Fibroblast of peridontal ligament (primary cell): ENCODE measurements at regions not wholly inside any gene's neighbourhood (a gene's known extent, or its start where the extent isn't known, plus 50 kb on each side); places are given as distances from the start of the nearest gene placed in this dataset.
"Not testable (repeated sequence)": the region's sequence is repeated elsewhere in the genome, so short reads cannot be mapped to it uniquely, and the experiment has no call there.

Experiments
- DNase-seq: peaks from one replicate; pipeline ENCODE4 v3.0.0-alpha.2; 2010; ENCODE audit errors: extremely low read depth

GRCh38 chr11:66789097-66789890 lies 53.9 kb upstream of the RCE1 start:
- no peak for DNase-seq

DNA sequence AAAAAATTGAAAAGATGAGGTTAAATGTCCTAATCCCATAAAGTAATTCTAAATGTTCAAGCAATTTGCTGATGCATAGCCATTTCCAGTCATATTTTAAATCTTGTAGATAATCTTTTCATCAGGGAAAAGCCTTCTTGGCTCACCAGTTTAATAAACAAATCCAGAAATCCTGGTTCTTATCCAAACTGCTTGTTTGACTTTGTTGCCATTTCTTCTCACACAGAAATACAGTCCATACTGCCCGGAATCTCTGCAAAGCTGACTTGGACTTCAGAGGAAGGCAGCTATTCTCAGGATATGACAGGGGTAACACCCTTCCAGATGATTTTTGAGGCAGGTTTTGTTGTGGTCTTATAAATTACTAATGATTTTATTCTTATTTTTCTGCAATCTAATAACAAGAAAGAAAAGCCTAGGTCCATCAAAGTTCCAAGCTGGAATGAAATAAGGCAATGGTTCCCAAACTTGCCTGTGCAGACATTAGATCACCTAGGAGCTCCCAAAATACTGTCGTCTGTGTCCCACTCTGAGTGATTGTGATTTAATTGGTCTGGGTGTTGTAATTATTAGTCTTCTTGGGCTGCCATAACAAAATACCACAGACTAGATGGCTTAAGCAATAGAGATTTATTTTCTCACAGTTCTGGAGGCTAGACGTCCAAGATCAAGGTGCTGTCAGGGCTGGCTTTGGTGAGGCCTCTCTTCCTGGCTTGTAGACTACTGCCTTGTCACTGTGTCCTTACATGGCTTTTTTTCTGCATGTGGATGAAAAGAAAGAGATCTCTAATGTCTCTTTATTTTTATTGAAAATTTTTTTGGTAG lies 55.1 kb upstream of the RCE1 start:
- DNase-seq, result peak; percentile 14

GRCh38 chr11:66784575-66784974 lies 55.6 kb upstream of the SPTBN2 start:
- no peak for DNase-seq

GRCh38 chr11:66782726-66783125 lies 53.7 kb upstream of the SPTBN2 start:
- DNase-seq, result no peak

DNA sequence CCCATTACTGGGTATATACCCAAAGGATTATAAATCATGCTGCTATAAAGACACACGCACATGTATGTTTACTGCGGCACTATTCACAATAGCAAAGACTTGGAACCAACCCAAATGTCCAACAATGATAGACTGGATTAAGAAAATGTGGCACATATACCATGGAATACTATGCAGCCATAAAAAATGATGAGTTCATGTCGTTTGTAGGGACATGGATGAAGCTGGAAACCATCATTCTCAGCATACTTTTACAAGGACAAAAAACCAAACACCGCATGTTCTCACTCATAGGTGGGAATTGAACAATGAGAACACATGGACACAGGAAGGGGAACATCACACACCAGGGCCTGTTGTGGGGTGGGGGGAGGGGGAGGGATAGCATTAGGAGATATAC lies 50.6 kb upstream of the SPTBN2 start:
- not testable (repeated sequence) for DNase-seq
